K562 (cell line): ENCODE measurements at regions not wholly inside any gene's neighbourhood (a gene's known extent, or its start where the extent isn't known, plus 50 kb on each side); places are given as distances from the start of the nearest gene placed in this dataset.
"Not testable (repeated sequence)": the region's sequence is repeated elsewhere in the genome, so short reads cannot be mapped to it uniquely, and the experiment has no call there.

Experiments used
- ATAC-seq: fragments of 200-7000 bp; cut with Tn5 transposase; 3 replicates; pipeline ENCODE4 v1.9.1; 2020; ENCODE audit warnings: moderate library complexity
- BruUV-seq: library from RNA; stranded (reverse); fragments of 400-500 nt; replicated peaks from 2 replicates; lab custom pipeline; 2021; lab: Mats Ljungman, UMichigan
- CTCF ChIA-PET: fragments of 300-600 bp; formaldehyde crosslinking; extraction: SDS; loops from one replicate; lab custom pipeline; 2021; ENCODE audit warnings: low intra/inter-chr PET ratio; lab: Yijun Ruan, JAX
- POLR2A ChIA-PET: fragments of 300-600, 350-650 bp; sonication (Branson Sonifier 250); formaldehyde crosslinking; extraction: SDS; loops from one replicate; lab custom pipeline; 2021; ENCODE audit warnings: antibody characterized with exemption, inconsistent platforms; lab: Yijun Ruan, JAX
- DNase-seq, 4 experiments: peaks; one replicate each; pipeline versions ENCODE4 v3.0.0 to v3.0.0-alpha.2; 2011 to 2018; ENCODE audit warnings: low spot score in 3 of 4, mixed read lengths in 3 of 4; ENCODE audit errors: extremely low read depth in 1 of 4
- FAIRE-seq: peaks from 2 replicates; lab custom pipeline; 2011; peaks lifted over from hg19 to GRCh38; lab: Jason Lieb, UNC
- H2AFZ ChIP-seq: 2 replicates; pipeline ENCODE4 v1.6.0; 2011; ENCODE audit warnings: low read depth, low read length, control low read depth, inconsistent platforms
- H3K27ac ChIP-seq: fragments of 200-600 bp; 3 replicates; pipeline ENCODE4 v1.8.0; 2011; ENCODE audit warnings: low read depth, mild to moderate bottlenecking, control low read depth, inconsistent platforms, low read length, moderate library complexity, mixed read lengths; ENCODE audit errors: extremely low read depth
- H3K27me3 ChIP-seq, 2 experiments: fragments of 300-600 bp in 1 of 2; 2 replicates in 1 of 2; 3 replicates in 1 of 2; pipeline versions ENCODE4 v1.6.0 to v1.8.0; 2011; ENCODE audit warnings: inconsistent platforms in 2 of 2, low read length in 2 of 2, mild to moderate bottlenecking in 1 of 2, mixed read lengths in 1 of 2, moderate library complexity in 1 of 2; ENCODE audit not compliant: control insufficient read depth in 2 of 2, insufficient read depth in 2 of 2
- H3K36me3 ChIP-seq: fragments of 300-600 bp; 3 replicates; pipeline ENCODE4 v1.8.0; 2011; ENCODE audit warnings: mild to moderate bottlenecking, low read length, inconsistent platforms; ENCODE audit not compliant: control insufficient read depth, insufficient read depth
- H3K4me1 ChIP-seq, 2 experiments: fragments of 200-600 bp in 1 of 2; replicated peaks in 1 of 2; 2 replicates in 1 of 2; 3 replicates in 1 of 2; pipeline versions ENCODE4 v1.5.1 to v1.8.0; 2011; ENCODE audit warnings: inconsistent platforms in 2 of 2, low read length in 2 of 2, mild to moderate bottlenecking in 1 of 2, mixed read lengths in 1 of 2, moderate library complexity in 1 of 2; ENCODE audit not compliant: control insufficient read depth in 2 of 2, insufficient read depth in 2 of 2
- H3K4me2 ChIP-seq: 2 replicates; pipeline ENCODE4 v1.6.1; 2011; ENCODE audit warnings: low read length, control low read depth, inconsistent platforms, mixed read lengths; ENCODE audit not compliant: insufficient read depth
- H3K4me3 ChIP-seq: fragments of 200-600 bp; sonication (generic), shearing (Covaris generic); 2 replicates; pipeline ENCODE4 v1.5.1; 2016; ENCODE audit warnings: control low read depth, inconsistent platforms
- H3K79me2 ChIP-seq: fragments of 200-600 bp; 3 replicates; pipeline ENCODE4 v1.8.0; 2011; ENCODE audit warnings: low read length, inconsistent platforms; ENCODE audit not compliant: control insufficient read depth, insufficient read depth
- H3K9ac ChIP-seq, 2 experiments: 2 replicates each; pipeline versions ENCODE4 v1.6.0 to v1.6.1; 2011; ENCODE audit warnings: low read depth in 2 of 2, low read length in 2 of 2, control low read depth in 1 of 2, inconsistent platforms in 1 of 2, mild to moderate bottlenecking in 1 of 2, mixed read lengths in 1 of 2; ENCODE audit not compliant: insufficient read depth in 1 of 2
- H3K9me1 ChIP-seq: one replicate; pipeline ENCODE4 v1.6.0; 2011; ENCODE audit warnings: inconsistent platforms, mild to moderate bottlenecking, low read length, moderate library complexity; ENCODE audit not compliant: control insufficient read depth, insufficient read depth
- H3K9me3 ChIP-seq: replicated peaks from 2 replicates; pipeline ENCODE4 v1.5.1; 2011; ENCODE audit warnings: low read depth, low read length, inconsistent platforms; ENCODE audit not compliant: control insufficient read depth, insufficient read depth
- H4K20me1 ChIP-seq: replicated peaks from 2 replicates; pipeline ENCODE4 v1.6.1; 2011; ENCODE audit warnings: low read length, inconsistent platforms, mixed read lengths; ENCODE audit not compliant: control insufficient read depth, insufficient read depth
- CEBPG ChIP-seq, 3 experiments: fragments of 200-800 bp in 1 of 3; sonication (Bioruptor generic) in 1 of 3; sonication (generic) in 1 of 3; formaldehyde crosslinking in 1 of 3; IDR thresholded peaks in 2 of 3; conservative IDR thresholded peaks in 1 of 3; 2 replicates each; pipeline versions ENCODE4 v1.6.1 to v1.8.0; 2016 to 2022; ENCODE audit warnings: missing compliant biosample characterization in 2 of 3, missing genetic modification characterization in 2 of 3, mild to moderate bottlenecking in 1 of 3, missing genetic modification reagents in 1 of 3
- CEBPZ ChIP-seq: fragments of 150-350 bp; IDR thresholded peaks from 2 replicates; pipeline ENCODE4 v1.6.1; 2014; ENCODE audit warnings: low read depth, mild to moderate bottlenecking, low read length, borderline replicate concordance
- ESRRA ChIP-seq: fragments of 450-650 bp; IDR thresholded peaks from 2 replicates; pipeline ENCODE4 v1.6.1; 2014; ENCODE audit warnings: low read depth, mild to moderate bottlenecking, moderate library complexity, borderline replicate concordance
- FOXP1 ChIP-seq: sonication (generic); formaldehyde crosslinking; IDR thresholded peaks from 2 replicates; pipeline ENCODE4 v1.8.0; 2022; ENCODE audit warnings: mild to moderate bottlenecking, missing genetic modification reagents
- GABPA ChIP-seq: fragments of 200-800 bp; sonication (Bioruptor generic); conservative IDR thresholded peaks from 2 replicates; pipeline ENCODE4 v1.6.1; 2016; ENCODE audit warnings: low read depth, missing genetic modification characterization, missing compliant biosample characterization
- MXI1 ChIP-seq: IDR thresholded peaks from 2 replicates; pipeline ENCODE4 v1.6.1; 2011; ENCODE audit warnings: low read depth, mild to moderate bottlenecking, improper control_type of control experiment, low read length
- NR3C1 ChIP-seq: sonication (generic); formaldehyde crosslinking; IDR thresholded peaks from 2 replicates; pipeline ENCODE4 v1.8.1; 2022; ENCODE audit warnings: missing genetic modification reagents
- SETDB1 ChIP-seq: IDR thresholded peaks from one replicate; pipeline ENCODE4 v1.6.1; 2012; ENCODE audit warnings: low read length, control low read depth, inconsistent platforms
- TAL1 ChIP-seq: fragments of 450-650 bp; IDR thresholded peaks from 2 replicates; pipeline ENCODE4 v1.6.1; 2016; ENCODE audit warnings: mild to moderate bottlenecking
- ZBTB12 ChIP-seq: fragments of 250-450 bp; sonication (Bioruptor Pico); IDR thresholded peaks from 2 replicates; pipeline ENCODE4 v1.4.0; 2020
- WGBS: fragments of 100-300 bp; shearing (Covaris generic); methylation state at CpG from one replicate; pipeline ENCODE4 v1.1.6; 2016; ENCODE audit warnings: low coverage, mixed read lengths; ENCODE audit not compliant: insufficient coverage; ENCODE audit errors: missing lambda C conversion rate; 5-methylcytosine and 5-hydroxymethylcytosine counted together
- in situ Hi-C: fragments of 300-500 bp; cut with MboI; formaldehyde crosslinking; loops from 4 replicates; pipeline ENCODE4 v1.15.0; 2018; ENCODE audit warnings: inconsistent platforms, mixed read lengths
- intact Hi-C: fragments of 100-400 bp; cut with micrococcal nuclease; formaldehyde crosslinking; loops from 2 replicates; pipeline ENCODE4 v1.14.2; 2022

GRCh38 chr7:66438703-66439405 is 189.8 kb upstream of the KCTD7 start:
- CTCF ChIA-PET, BruUV-seq, H3K9me1 ChIP-seq, in situ Hi-C loops, H3K4me2 ChIP-seq, H3K9me3 ChIP-seq, H3K27ac ChIP-seq, H3K9ac ChIP-seq, DNase-seq, POLR2A ChIA-PET, ATAC-seq, H3K4me3 ChIP-seq, FAIRE-seq, H4K20me1 ChIP-seq, intact Hi-C loops, H3K36me3 ChIP-seq, H3K27me3 ChIP-seq, H3K79me2 ChIP-seq, H2AFZ ChIP-seq: not testable (repeated sequence)
- peak; percentile 32; the same call in 1 of the 2 replicates for TF ChIP-seq ESRRA
- 71% methylated on average over 1 of the region's 1 CpG for WGBS
- H3K4me1 ChIP-seq, result peaks cover 0 to 13% of the 10 kb centered on the region in 2 experiments; a peak in 2 of 5 replicates

- in situ Hi-C loops (no loop called here), intact Hi-C loops (loop anchor here (5.0 kb wide), 1 partner anchor 50 kb away; no protein-coding TSS in a partner anchor)
- no peak for DNase-seq
- Histone ChIP-seq H3K4me3 (no peak overlapping the region), H3K27ac (no peak overlapping the region), H3K4me2 (no peak overlapping the region), H4K20me1 (no peaks in the 10 kb centered on the region), H3K27me3 (no peaks in the 10 kb centered on the region), H3K36me3 (peaks cover 7% of the 10 kb centered on the region; the same call in 2 of the 3 replicates), H3K4me1 (peaks cover 0 to 13% of the 10 kb centered on the region in 2 experiments; a peak in 2 of 5 replicates), H2AFZ (no peak overlapping the region), H3K9me1 (no peaks in the 10 kb centered on the region), H3K79me2 (no peaks in the 10 kb centered on the region), H3K9me3 (no peaks in the 10 kb centered on the region), H3K9ac (peak overlapping the region in 1 of 2 experiments; percentile 57; a peak in 1 of 4 replicates)
- no TSS peak for BruUV-seq
- ChIA-PET CTCF (no interaction called here), POLR2A (no interaction called here)
- no peak; the same call in 1 of the 3 replicates for ATAC-seq
- no peak for FAIRE-seq
- WGBS, result 17% methylated on average over 4 of the region's 4 CpGs
- TF ChIP-seq GABPA (tag) (no peak), ZBTB12 (CRISPR knock-in tag) (no peak), FOXP1 (no peak), CEBPZ (no peak), TAL1 (no peak), CEBPG (CRISPR knock-in tag; IDR thresholded peaks at IDR 0.05) (no peak), CEBPG (tag; conservative IDR thresholded peaks at IDR 0.05 in 1 of 2, IDR thresholded peaks at IDR 0.05 in 1 of 2) (no peak), SETDB1 (no peak), MXI1 (no peak), NR3C1 (CRISPR knock-in tag) (no peak)
Measured at GRCh38 chr7:66442385-66442784, 186.3 kb upstream of the KCTD7 start.
